ENCODE measurements at regions not wholly inside any gene's neighbourhood (a gene's known extent, or its start where the extent isn't known, plus 50 kb on each side); places are given as distances from the start of the nearest gene placed in this dataset.

- TF ChIP-seq CHD2 (IDR thresholded peaks at IDR 0.05; ENCODE audit: low read length, partially characterized antibody) = no peak
- no peak for TF ChIP-seq EP300 (IDR thresholded peaks at IDR 0.05; ENCODE audit: borderline replicate concordance in 1 of 2, low read depth in 1 of 2, low read length in 1 of 2)
- TF ChIP-seq SMC3 (IDR thresholded peaks at IDR 0.05; ENCODE audit: low read depth, low read length) = no peak
- TF ChIP-seq, protein P1, sequence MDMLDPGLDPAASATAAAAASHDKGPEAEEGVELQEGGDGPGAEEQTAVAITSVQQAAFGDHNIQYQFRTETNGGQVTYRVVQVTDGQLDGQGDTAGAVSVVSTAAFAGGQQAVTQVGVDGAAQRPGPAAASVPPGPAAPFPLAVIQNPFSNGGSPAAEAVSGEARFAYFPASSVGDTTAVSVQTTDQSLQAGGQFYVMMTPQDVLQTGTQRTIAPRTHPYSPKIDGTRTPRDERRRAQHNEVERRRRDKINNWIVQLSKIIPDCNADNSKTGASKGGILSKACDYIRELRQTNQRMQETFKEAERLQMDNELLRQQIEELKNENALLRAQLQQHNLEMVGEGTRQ (IDR thresholded peaks at IDR 0.05; ENCODE audit: borderline replicate concordance, low read depth, low read length) = no peak
- no peak for TF ChIP-seq FOSL2 (IDR thresholded peaks at IDR 0.05; ENCODE audit: borderline replicate concordance, low read depth)
- no peak for TF ChIP-seq ZBTB33 (IDR thresholded peaks at IDR 0.05; ENCODE audit: borderline replicate concordance, low read depth)
- TF ChIP-seq, protein P2, sequence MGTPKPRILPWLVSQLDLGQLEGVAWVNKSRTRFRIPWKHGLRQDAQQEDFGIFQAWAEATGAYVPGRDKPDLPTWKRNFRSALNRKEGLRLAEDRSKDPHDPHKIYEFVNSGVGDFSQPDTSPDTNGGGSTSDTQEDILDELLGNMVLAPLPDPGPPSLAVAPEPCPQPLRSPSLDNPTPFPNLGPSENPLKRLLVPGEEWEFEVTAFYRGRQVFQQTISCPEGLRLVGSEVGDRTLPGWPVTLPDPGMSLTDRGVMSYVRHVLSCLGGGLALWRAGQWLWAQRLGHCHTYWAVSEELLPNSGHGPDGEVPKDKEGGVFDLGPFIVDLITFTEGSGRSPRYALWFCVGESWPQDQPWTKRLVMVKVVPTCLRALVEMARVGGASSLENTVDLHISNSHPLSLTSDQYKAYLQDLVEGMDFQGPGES (IDR thresholded peaks at IDR 0.05; ENCODE audit: low read depth, low read length) = no peak
- TF ChIP-seq GATA2 (CRISPR knock-in tag; IDR thresholded peaks at IDR 0.05) = no peak
- no peak for TF ChIP-seq CTCF (IDR thresholded peaks at IDR 0.05)
- TF ChIP-seq YY1 (IDR thresholded peaks at IDR 0.05; ENCODE audit: low read depth) = no peak
- no peak for TF ChIP-seq MAX (IDR thresholded peaks at IDR 0.05; ENCODE audit: low read depth)
- no peak for TF ChIP-seq FOXM1 (IDR thresholded peaks at IDR 0.05; ENCODE audit: low read depth)
- TF ChIP-seq POLR2AphosphoS5 (IDR thresholded peaks at IDR 0.05; ENCODE audit: low read depth, low read length) = no peak
- no peak for TF ChIP-seq REST (IDR thresholded peaks at IDR 0.05; ENCODE audit: low read depth, low read length)
- no peak for TF ChIP-seq TAF1 (IDR thresholded peaks at IDR 0.05; ENCODE audit: borderline replicate concordance, low read depth, low read length)
- no peak for TF ChIP-seq JUND (IDR thresholded peaks at IDR 0.05)
- TF ChIP-seq RFX5 (IDR thresholded peaks at IDR 0.05; ENCODE audit: low read length) = no peak
- no peak overlapping the region for H2AFZ ChIP-seq (ENCODE audit: low read depth)
- no peaks in the 10 kb centered on the region for H3K27me3 ChIP-seq (ENCODE audit: insufficient read depth)
- no peak for DNase-seq
- no peaks in the 10 kb centered on the region for H3F3A ChIP-seq (replicated peaks; ENCODE audit: insufficient read depth)
- H3K36me3 ChIP-seq (replicated peaks in 1 of 2; ENCODE audit: control insufficient read depth in 1 of 2, insufficient read depth in 2 of 2, low read length in 1 of 2) = no peaks in the 10 kb centered on the region
- no peak overlapping the region for H3K9ac ChIP-seq
- no peaks in the 10 kb centered on the region for H3K9me2 ChIP-seq
- H3K27ac ChIP-seq (ENCODE audit: low read depth in 2 of 2, low read length in 1 of 2) = no peak overlapping the region
- ChIA-PET POLR2A (no interaction called here), CTCF (interaction anchor here (1.3 kb wide), 1 partner anchor 609 kb away, joined by 3 read pairs; no protein-coding TSS in a partner anchor)
- H4K20me1 ChIP-seq (ENCODE audit: insufficient read depth) = no peaks in the 10 kb centered on the region
- no peak overlapping the region for H3K4me2 ChIP-seq
- H3K4me3 ChIP-seq (ENCODE audit: low read depth in 2 of 2, low read length in 1 of 2) = no peak overlapping the region
- no peaks in the 10 kb centered on the region for H3K9me3 ChIP-seq
- WGBS (ENCODE audit: low lambda C conversion rate) = 74% methylated on average over 7 of the region's 9 CpGs
- no peaks in the 10 kb centered on the region for H3K79me2 ChIP-seq (ENCODE audit: insufficient read depth)
- no peaks in the 10 kb centered on the region for H3K4me1 ChIP-seq (ENCODE audit: control insufficient read depth in 1 of 2, insufficient read depth in 2 of 2, low read depth in 1 of 2, low read length in 1 of 2)
Measured at GRCh38 chr1:221845650-221846371, 103.9 kb upstream of the DUSP10 start.
